A549 (cell line): ENCODE measurements at regions not wholly inside any gene's neighbourhood (a gene's known extent, or its start where the extent isn't known, plus 50 kb on each side); places are given as distances from the start of the nearest gene placed in this dataset.

Source experiments
- ATAC-seq, 2 experiments: fragments of 200-7000 bp in 1 of 2; fragments of >200 bp in 1 of 2; cut with Nextera tagmentation in 1 of 2; cut with Tn5 transposase in 1 of 2; 3 replicates each; pipeline versions ENCODE4 v1.8.0 to v1.9.1; 2018 to 2020; ENCODE audit warnings: mild to moderate bottlenecking in 1 of 2, moderate library complexity in 1 of 2
- CTCF ChIA-PET: fragments of 300-600 bp; sonication (Branson Sonifier 250); formaldehyde crosslinking; extraction: SDS; loops from one replicate; lab custom pipeline; 2021; ENCODE audit warnings: antibody characterized with exemption, inconsistent platforms; lab: Yijun Ruan, JAX
- POLR2A ChIA-PET: fragments of 350-600 bp; formaldehyde crosslinking; extraction: SDS; loops from one replicate; lab custom pipeline; 2021; ENCODE audit warnings: antibody characterized with exemption, inconsistent platforms; lab: Yijun Ruan, JAX
- DNase-seq, 2 experiments: peaks; one replicate each; pipeline versions ENCODE4 v3.0.0 to v3.0.0-alpha.2; 2011 to 2016; ENCODE audit warnings: low read depth in 1 of 2, low spot score in 1 of 2
- FAIRE-seq: peaks from 2 replicates; lab custom pipeline; 2011; peaks lifted over from hg19 to GRCh38; lab: Jason Lieb, UNC
- H3K27ac ChIP-seq, 2 experiments: fragments of >200 bp; sonication (Bioruptor Twin); formaldehyde crosslinking; 3 replicates each; pipeline ENCODE4 v1.5.1; 2016 to 2017
- H3K4me1 ChIP-seq: fragments of >200 bp; sonication (Bioruptor Twin); formaldehyde crosslinking; 3 replicates; pipeline ENCODE4 v1.6.1; 2016
- H3K4me2 ChIP-seq: fragments of >200 bp; sonication (Bioruptor Twin); formaldehyde crosslinking; 3 replicates; pipeline ENCODE4 v1.6.1; 2016
- H3K4me3 ChIP-seq: fragments of >200 bp; sonication (Bioruptor Twin); formaldehyde crosslinking; 3 replicates; pipeline ENCODE4 v1.5.1; 2016
- H3K9me3 ChIP-seq: fragments of >200 bp; sonication (Bioruptor Twin); formaldehyde crosslinking; 3 replicates; pipeline ENCODE4 v1.6.1; 2016
- CBX8 ChIP-seq: fragments of 200-600 bp; sonication (generic); IDR thresholded peaks from 2 replicates; pipeline ENCODE4 v1.6.1; 2016
- CHD2 ChIP-seq: fragments of 150-350 bp; IDR thresholded peaks from 2 replicates; pipeline ENCODE4 v1.6.1; 2014; ENCODE audit warnings: low read length; ENCODE audit not compliant: partially characterized antibody
- EP300 ChIP-seq, 2 experiments: fragments of >200 bp; sonication (Bioruptor Twin); formaldehyde crosslinking; IDR thresholded peaks; 2 replicates in 1 of 2; 3 replicates in 1 of 2; pipeline ENCODE4 v1.6.1; 2016 to 2017
- ESRRA ChIP-seq: fragments of 150-350 bp; IDR thresholded peaks from 2 replicates; pipeline ENCODE4 v1.6.1; 2014; ENCODE audit warnings: mild to moderate bottlenecking, low read length, borderline replicate concordance
- FOSL2 ChIP-seq, 2 experiments: fragments of 450-650 bp in 1 of 2; fragments of >200 bp in 1 of 2; sonication (Bioruptor Twin) in 1 of 2; formaldehyde crosslinking; IDR thresholded peaks; 2 replicates each; pipeline versions ENCODE4 v1.5.0 to v1.6.1; 2016 to 2020; ENCODE audit warnings: mild to moderate bottlenecking in 1 of 2, moderate library complexity in 1 of 2
- GATA3 ChIP-seq: IDR thresholded peaks from 2 replicates; pipeline ENCODE4 v1.6.1; 2012; ENCODE audit warnings: borderline replicate concordance
- HEYL ChIP-seq: fragments of 250-450 bp; sonication (Bioruptor Pico); IDR thresholded peaks from 2 replicates; pipeline ENCODE4 v1.8.0; 2021; ENCODE audit warnings: mild to moderate bottlenecking, moderate library complexity
- HOXA7 ChIP-seq: fragments of 250-450 bp; sonication (Bioruptor Pico); IDR thresholded peaks from 2 replicates; pipeline ENCODE4 v1.5.0; 2020; ENCODE audit warnings: mild to moderate bottlenecking, moderate library complexity
- HOXB13 ChIP-seq: fragments of 250-450 bp; sonication (Bioruptor Pico); IDR thresholded peaks from 2 replicates; pipeline ENCODE4 v1.5.0; 2020; ENCODE audit warnings: low read depth, mild to moderate bottlenecking, moderate library complexity
- HOXB5 ChIP-seq: fragments of 250-450 bp; sonication (Bioruptor Pico); IDR thresholded peaks from 2 replicates; pipeline ENCODE4 v1.5.0; 2020; ENCODE audit warnings: mild to moderate bottlenecking, moderate library complexity
- KDM5A ChIP-seq: fragments of 200-600 bp; sonication (generic); IDR thresholded peaks from 2 replicates; pipeline ENCODE4 v1.6.1; 2016; ENCODE audit warnings: antibody characterized with exemption, mild to moderate bottlenecking
- MAZ ChIP-seq: fragments of 150-350 bp; IDR thresholded peaks from 2 replicates; pipeline ENCODE4 v1.6.1; 2014; ENCODE audit warnings: antibody characterized with exemption, low read depth, low read length, borderline replicate concordance
- MYC ChIP-seq: IDR thresholded peaks from 2 replicates; pipeline ENCODE4 v1.6.1; 2012; ENCODE audit warnings: mild to moderate bottlenecking, inconsistent platforms, low read length, improper control_type of control experiment, borderline replicate concordance
- NFE2L2 ChIP-seq: fragments of 150-350 bp; conservative IDR thresholded peaks from 2 replicates; pipeline ENCODE4 v1.6.1; 2014; ENCODE audit warnings: low read length
- NPAS2 ChIP-seq: fragments of 250-450 bp; sonication (Bioruptor Pico); IDR thresholded peaks from 2 replicates; pipeline ENCODE4 v1.8.0; 2022; ENCODE audit warnings: mild to moderate bottlenecking, moderate library complexity, borderline replicate concordance
- NR3C1 ChIP-seq: fragments of >200 bp; sonication (Bioruptor Twin); formaldehyde crosslinking; IDR thresholded peaks from 3 replicates; pipeline ENCODE4 v1.6.1; 2017
- RAD21 ChIP-seq, 2 experiments: fragments of >200 bp in 1 of 2; sonication (Bioruptor Twin) in 1 of 2; formaldehyde crosslinking in 1 of 2; IDR thresholded peaks in 1 of 2; conservative IDR thresholded peaks in 1 of 2; 2 replicates in 1 of 2; 3 replicates in 1 of 2; pipeline ENCODE4 v1.6.1; 2012 to 2018; ENCODE audit warnings: inconsistent platforms in 1 of 2
- SMC3 ChIP-seq: fragments of >200 bp; sonication (Bioruptor Twin); formaldehyde crosslinking; IDR thresholded peaks from 3 replicates; pipeline ENCODE4 v1.6.1; 2018; ENCODE audit warnings: inconsistent platforms
- WGBS: methylation state at CpG from one replicate; pipeline ENCODE4 v1.1.6; 2017; ENCODE audit errors: missing lambda C conversion rate; 5-methylcytosine and 5-hydroxymethylcytosine counted together
- TF ChIP-seq, protein P1 (sequence below): fragments of 200-600 bp; sonication (generic); IDR thresholded peaks from 2 replicates; pipeline ENCODE4 v1.6.1; 2016; ENCODE audit warnings: antibody characterized with exemption, mild to moderate bottlenecking, moderate library complexity
- TF ChIP-seq, protein P2 (sequence below): IDR thresholded peaks from 2 replicates; pipeline ENCODE4 v1.6.1; 2012
- TF ChIP-seq, protein P3 (sequence below): fragments of >200 bp; sonication (Bioruptor Twin); formaldehyde crosslinking; IDR thresholded peaks from 2 replicates; pipeline ENCODE4 v1.6.1; 2016
- TF ChIP-seq, protein P4 (sequence below): fragments of >200 bp; sonication (Bioruptor Twin); formaldehyde crosslinking; IDR thresholded peaks from 3 replicates; pipeline ENCODE4 v1.5.1; 2016

DNA sequence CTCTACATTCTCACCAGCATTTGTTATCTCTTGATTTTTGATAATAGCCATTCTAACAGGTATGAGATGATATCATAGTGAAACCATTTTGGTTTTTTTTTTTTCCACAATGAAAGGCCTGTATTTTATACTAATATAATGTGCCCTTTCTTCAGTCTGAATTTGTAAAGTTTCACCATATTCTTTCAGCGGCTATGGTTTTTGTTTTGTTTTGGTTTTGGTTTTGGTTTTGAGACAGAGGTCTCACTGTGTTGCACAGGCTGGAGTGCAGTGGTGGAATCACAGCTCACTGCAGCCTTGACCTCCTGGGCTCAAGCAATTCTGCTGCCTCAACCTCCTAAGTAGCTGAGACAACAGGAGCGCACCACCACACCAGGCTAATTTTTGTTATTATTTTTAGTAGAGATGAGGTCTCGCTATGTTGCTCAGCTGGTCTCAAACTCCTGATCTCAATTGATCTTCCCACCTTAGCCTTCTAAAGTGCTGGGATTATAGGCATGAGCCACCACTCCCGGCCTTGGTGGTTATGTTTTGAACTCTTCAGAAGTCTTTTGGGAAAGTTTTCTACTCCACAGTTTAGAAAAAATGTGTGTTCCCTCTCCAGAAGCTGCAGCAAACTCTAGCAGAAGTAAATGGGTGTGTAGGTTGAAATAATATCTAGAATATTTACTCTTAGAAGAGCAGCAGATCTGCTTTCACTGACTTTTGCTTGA lies 110.2 kb upstream of the UMPS start:
- DNase-seq: no peak
- ChIA-PET CTCF (interaction anchor here (0.6 to 2.1 kb wide), 4 partner anchors 16 to 69 kb away, joined by 3 to 6 read pairs (median 4); no protein-coding TSS in a partner anchor), POLR2A (no interaction called here)
- WGBS: 71% methylated on average over 4 of the region's 4 CpGs
- no peak for ATAC-seq
- TF ChIP-seq HEYL (no peak), KDM5A (no peak), NPAS2 (no peak), CBX8 (no peak), GATA3 (no peak), ESRRA (no peak), SMC3 (no peak), HOXB13 (no peak), HOXA7 (CRISPR knock-in tag) (no peak), HOXB5 (no peak)
- TF ChIP-seq, protein P1, sequence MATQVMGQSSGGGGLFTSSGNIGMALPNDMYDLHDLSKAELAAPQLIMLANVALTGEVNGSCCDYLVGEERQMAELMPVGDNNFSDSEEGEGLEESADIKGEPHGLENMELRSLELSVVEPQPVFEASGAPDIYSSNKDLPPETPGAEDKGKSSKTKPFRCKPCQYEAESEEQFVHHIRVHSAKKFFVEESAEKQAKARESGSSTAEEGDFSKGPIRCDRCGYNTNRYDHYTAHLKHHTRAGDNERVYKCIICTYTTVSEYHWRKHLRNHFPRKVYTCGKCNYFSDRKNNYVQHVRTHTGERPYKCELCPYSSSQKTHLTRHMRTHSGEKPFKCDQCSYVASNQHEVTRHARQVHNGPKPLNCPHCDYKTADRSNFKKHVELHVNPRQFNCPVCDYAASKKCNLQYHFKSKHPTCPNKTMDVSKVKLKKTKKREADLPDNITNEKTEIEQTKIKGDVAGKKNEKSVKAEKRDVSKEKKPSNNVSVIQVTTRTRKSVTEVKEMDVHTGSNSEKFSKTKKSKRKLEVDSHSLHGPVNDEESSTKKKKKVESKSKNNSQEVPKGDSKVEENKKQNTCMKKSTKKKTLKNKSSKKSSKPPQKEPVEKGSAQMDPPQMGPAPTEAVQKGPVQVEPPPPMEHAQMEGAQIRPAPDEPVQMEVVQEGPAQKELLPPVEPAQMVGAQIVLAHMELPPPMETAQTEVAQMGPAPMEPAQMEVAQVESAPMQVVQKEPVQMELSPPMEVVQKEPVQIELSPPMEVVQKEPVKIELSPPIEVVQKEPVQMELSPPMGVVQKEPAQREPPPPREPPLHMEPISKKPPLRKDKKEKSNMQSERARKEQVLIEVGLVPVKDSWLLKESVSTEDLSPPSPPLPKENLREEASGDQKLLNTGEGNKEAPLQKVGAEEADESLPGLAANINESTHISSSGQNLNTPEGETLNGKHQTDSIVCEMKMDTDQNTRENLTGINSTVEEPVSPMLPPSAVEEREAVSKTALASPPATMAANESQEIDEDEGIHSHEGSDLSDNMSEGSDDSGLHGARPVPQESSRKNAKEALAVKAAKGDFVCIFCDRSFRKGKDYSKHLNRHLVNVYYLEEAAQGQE: no peak
- TF ChIP-seq, protein P2, sequence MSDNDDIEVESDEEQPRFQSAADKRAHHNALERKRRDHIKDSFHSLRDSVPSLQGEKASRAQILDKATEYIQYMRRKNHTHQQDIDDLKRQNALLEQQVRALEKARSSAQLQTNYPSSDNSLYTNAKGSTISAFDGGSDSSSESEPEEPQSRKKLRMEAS: no peak
- H3K4me2 ChIP-seq: peak overlapping the region; percentile 55
- no peaks in the 10 kb centered on the region for H3K9me3 ChIP-seq
- peaks cover 13% of the 10 kb centered on the region for H3K4me1 ChIP-seq
- no peak for FAIRE-seq
- H3K27ac ChIP-seq: peak overlapping the region; percentile 23 to 78; a peak in 5 of 6 replicates
- no peak overlapping the region for H3K4me3 ChIP-seq

DNA sequence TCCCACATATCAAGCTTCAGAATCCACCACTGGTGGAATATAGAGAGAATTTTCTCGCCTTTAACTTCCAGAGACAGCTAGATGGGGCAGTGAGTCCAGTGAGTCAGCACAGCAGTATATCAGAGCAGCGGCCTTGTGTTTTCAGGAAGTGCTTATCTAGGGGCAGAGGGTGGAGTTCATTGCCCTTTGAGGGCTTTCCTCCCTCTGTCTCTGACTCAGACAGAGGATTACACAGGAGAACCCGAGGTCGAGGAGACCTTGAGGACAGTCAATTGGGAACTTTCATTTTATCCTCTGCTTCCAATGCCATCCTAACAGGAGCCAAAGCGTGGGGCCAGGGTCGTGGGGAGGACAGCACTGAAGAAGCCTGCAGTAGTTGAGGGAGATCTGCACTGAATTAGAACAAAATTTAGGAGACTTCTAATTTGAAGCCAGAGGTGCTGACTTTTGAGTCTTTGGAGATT lies 109.6 kb upstream of the UMPS start:
- no peak overlapping the region for H3K4me3 ChIP-seq
- ChIA-PET CTCF (interaction anchor here (0.6 to 2.0 kb wide), 3 partner anchors 27 to 68 kb away, joined by 3 to 6 read pairs (median 3); no protein-coding TSS in a partner anchor), POLR2A (no interaction called here)
- peak overlapping the region; percentile 55 for H3K4me2 ChIP-seq
- FAIRE-seq (no peak), DNase-seq (peak; percentile 12 to 63), ATAC-seq (peak; percentile 89 to 94)
- no peaks in the 10 kb centered on the region for H3K9me3 ChIP-seq
- H3K4me1 ChIP-seq: peaks cover 13% of the 10 kb centered on the region
- H3K27ac ChIP-seq: peak overlapping the region; percentile 23 to 78; a peak in 5 of 6 replicates
- 37% methylated on average over 6 of the region's 6 CpGs for WGBS
- peak; percentile 38; the same call in 2 of the 3 replicates for TF ChIP-seq SMC3
- TF ChIP-seq, protein P3, sequence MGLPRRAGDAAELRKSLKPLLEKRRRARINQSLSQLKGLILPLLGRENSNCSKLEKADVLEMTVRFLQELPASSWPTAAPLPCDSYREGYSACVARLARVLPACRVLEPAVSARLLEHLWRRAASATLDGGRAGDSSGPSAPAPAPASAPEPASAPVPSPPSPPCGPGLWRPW: no peak
- TF ChIP-seq NR3C1: no peak
- TF ChIP-seq, protein P4, sequence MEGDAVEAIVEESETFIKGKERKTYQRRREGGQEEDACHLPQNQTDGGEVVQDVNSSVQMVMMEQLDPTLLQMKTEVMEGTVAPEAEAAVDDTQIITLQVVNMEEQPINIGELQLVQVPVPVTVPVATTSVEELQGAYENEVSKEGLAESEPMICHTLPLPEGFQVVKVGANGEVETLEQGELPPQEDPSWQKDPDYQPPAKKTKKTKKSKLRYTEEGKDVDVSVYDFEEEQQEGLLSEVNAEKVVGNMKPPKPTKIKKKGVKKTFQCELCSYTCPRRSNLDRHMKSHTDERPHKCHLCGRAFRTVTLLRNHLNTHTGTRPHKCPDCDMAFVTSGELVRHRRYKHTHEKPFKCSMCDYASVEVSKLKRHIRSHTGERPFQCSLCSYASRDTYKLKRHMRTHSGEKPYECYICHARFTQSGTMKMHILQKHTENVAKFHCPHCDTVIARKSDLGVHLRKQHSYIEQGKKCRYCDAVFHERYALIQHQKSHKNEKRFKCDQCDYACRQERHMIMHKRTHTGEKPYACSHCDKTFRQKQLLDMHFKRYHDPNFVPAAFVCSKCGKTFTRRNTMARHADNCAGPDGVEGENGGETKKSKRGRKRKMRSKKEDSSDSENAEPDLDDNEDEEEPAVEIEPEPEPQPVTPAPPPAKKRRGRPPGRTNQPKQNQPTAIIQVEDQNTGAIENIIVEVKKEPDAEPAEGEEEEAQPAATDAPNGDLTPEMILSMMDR: peak; percentile 23; the same call in 2 of the 3 replicates
- no peak for TF ChIP-seq MYC
- no peak for TF ChIP-seq CHD2
- peak; percentile 45 to 48 for TF ChIP-seq RAD21 (conservative IDR thresholded peaks at IDR 0.05 in 1 of 2, IDR thresholded peaks at IDR 0.05 in 1 of 2)
- no peak for TF ChIP-seq FOSL2 (IDR thresholded peaks at IDR 0.05)
- peak; percentile 21; the same call in 1 of the 2 replicates for TF ChIP-seq FOSL2 (CRISPR knock-in tag; IDR thresholded peaks at IDR 0.05)
- TF ChIP-seq MAZ: no peak
- TF ChIP-seq NFE2L2: no peak
- no peak for TF ChIP-seq EP300 (IDR thresholded peaks at IDR 0.05)
- TF ChIP-seq, all 56 proteins: peak for 4
